ENCODE measurements at regions not wholly inside any gene's neighbourhood (a gene's known extent, or its start where the extent isn't known, plus 50 kb on each side); places are given as distances from the start of the nearest gene placed in this dataset.
"Not testable (repeated sequence)": the region's sequence is repeated elsewhere in the genome, so short reads cannot be mapped to it uniquely, and the experiment has no call there.

DNA sequence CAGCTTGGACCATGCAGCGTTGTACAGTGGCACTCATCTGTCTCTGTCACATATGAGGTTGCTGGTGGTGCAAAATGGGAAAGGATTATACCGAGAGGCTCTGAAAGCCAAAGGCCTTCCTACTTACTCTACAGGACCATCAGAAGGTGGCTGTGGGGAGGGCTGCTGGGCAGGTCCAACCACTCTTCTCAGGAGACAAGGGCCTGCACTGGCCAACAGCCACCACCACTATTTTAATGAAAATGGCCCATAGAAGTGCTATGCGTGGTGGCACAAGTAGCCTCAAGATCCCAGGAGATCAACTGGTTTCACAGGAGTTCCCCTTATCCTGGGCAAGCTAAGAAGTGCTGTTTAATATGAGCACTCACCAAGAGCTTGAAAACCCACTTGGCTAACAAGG is 52.3 kb downstream of the MRPL57 start:
- no peak for DNase-seq

DNA sequence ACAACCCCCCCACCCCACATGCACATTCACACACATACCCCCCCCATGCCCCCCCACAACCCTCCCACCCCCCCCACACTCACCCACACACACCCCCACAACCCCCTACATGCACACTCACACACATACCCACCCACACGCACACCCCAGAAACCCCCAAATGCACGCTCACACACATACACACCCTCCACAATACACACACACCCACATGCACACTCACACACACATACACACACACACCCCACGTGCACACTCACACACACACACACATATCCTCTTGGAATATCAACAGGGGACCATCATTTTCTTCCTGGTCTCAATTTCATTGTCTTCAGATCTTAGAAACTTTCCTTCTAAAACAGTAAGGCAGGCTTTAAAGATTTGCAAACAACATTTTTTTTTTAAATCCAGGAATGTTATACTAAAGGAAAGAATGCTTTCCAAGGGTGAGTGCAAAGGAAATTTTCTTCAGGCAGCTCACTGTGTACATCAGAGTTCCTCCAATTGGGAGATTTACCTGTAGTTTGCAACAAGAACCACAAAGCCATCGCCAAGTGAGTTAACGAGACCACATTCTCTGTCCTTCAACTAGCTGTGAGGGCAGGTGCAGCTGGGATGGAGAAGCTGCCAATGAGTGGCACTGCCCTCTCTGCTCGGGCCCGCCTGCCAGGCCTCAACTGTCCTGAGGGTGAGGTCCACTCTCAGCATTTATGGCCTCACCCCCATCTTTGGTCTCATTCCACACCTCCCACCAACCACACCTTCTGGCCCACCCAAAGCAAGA is 53.0 kb downstream of the MRPL57 start:
- DNase-seq: no peak

DNA sequence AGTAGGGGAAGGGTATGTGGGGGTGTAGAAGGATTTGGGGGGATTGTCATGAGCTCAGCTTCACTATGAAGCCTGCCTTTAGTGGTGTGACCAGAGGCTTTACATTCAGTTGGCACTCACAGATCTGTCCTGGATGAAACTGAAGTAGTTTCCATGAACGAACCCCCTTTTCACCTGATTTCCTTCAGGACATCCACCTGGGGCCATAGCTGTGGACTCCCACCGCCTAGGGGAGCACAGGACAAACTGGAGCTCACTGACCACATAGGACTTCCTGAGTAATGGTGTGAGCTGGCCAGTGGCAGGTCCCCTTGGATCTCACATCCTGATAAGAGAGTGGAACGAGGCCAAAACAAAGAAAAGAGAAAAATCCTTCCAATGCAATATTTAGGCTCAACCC is 54.1 kb downstream of the MRPL57 start:
- no peak for DNase-seq

DNA sequence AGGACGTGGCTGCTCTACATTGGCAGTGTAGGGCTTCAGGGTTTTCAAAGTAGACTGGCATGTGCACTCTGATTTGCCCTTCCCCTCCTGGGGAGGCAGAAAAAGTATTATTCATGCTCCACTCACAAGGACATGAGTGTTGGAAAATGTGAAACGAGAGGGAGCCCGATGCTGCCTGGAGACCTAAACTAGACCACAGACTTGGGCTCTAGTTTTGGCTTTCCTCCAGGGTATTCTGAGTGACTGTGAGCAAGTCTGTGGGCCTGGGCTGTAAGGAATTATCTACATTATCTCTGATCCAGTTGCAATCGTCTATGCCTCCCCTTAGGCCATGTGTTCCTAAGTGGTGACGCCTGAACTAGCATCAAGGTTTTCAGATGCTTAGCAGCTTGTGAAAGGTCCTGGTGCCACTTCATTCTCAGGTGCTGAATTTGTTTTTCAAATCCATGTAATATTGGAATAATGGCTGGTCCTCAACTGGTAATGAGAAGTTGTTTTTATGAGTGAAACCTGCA is 55.0 kb downstream of the MRPL57 start:
- no peak for DNase-seq

DNA sequence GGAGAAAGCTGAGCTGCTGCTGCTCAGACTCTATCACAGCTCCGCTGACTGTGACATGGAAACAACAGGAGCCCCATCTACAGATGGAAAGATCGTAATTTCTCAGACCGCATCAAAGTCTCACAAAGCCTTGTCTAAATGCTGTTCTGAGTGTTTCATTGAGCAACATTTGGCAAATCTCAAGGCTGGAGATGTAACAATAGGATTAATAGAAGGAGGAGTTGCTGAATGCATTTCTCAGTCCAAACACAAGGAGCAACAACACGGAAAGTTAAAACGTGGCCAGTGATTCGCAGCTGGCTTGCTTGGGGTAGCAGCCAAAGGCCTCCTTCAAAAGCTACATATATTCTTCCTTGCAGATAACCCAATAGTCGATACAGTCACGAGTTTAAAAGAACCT is 55.7 kb downstream of the MRPL57 start:
- DNase-seq: no peak

DNA sequence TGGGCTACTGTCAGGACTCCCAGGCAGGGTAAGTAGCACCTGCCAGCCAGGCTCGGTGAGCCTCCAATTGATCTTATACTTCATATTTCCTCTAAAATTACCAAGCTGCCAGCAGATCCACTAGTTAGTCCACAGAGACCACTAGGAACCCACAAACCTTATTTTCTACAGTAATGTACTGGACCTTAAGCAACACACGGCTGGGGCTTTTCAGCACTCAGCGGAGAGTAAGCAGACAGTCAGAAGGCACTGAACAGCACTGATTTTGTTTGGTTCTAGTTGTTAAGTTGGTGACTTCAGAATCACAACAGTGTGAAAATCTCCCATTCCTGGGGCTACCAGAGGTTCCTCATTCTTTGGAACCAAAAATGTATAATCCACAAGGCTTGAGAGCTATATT is 56.1 kb downstream of the MRPL57 start:
- no peak for DNase-seq

DNA sequence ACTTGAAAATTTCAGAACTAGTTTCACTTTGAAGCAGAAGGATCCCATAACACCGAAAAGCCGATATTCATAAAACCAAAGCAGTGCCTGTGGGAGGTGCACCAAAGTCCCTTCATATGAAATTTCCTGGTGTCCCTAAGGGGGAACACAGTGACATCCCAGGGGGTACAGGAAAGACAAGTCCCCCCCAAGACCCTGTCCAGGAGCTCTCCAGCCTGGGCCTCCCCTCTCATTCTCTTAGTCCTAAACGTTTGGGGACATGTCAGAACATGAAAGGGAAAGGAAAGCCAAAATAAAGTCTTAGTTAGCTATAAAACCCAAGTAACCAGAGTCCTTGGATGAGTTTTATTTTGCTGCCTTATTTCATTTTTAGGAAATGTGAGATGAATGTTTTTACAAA is 56.6 kb downstream of the MRPL57 start:
- no peak for DNase-seq

DNA sequence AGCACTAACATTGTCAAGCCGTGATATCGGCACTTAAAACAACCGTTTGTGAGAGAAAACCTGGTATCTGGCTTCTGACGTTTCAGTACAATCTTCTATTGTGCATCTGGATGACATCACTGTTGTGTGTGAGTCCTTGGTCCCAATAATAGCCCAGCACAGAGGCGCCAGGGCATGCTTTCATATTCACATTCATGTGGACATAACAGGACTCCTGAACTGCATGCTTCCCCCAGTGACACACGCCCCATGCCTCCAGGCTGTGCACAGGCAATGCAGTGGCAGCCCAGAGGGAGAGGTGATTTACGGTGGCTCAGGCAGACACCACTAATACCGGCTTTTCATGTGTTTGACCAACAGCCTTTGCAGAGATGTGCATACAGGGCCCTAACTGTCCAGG is 58.1 kb downstream of the MRPL57 start:
- no peak for DNase-seq

DNA sequence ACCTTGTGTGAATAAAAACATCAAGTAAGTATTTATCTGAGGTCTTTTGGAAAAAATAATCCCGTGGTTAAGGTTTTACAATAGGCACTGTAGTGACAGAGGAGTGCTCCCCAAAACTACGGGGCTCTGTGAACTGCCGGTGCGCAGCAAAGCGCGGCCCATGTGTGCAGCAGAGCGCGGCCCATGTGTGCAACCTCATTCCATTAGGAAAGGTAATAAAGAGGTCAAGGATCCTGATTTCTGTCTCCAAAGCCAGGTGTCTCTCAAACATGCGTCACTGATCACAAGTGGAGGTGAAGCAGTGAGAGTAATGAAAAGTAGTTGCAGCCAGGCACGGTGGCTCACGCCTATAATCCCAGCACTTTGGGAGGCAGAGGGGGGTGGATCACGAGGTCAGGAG is 58.7 kb downstream of the MRPL57 start:
- DNase-seq: no peak

DNA sequence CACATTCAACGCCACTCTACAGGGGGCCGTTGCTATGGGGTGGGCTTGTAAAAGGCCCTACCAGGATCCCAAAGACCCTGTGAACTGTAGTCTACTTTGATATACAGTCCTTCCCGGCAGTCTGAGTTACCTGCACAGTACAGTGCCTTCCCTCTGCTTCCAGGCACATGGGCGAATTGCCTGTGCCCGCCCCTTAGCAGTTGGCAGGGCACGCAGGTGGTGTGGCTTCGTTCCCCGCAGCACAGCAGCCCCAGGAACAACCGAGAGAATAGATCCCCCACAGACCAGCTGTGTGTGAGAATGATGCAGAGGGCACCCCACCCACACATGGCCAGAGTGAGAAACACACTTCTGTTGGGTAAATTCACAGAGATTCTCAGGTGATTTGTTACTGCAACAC is 60.6 kb downstream of the MRPL57 start:
- DNase-seq: no peak

DNA sequence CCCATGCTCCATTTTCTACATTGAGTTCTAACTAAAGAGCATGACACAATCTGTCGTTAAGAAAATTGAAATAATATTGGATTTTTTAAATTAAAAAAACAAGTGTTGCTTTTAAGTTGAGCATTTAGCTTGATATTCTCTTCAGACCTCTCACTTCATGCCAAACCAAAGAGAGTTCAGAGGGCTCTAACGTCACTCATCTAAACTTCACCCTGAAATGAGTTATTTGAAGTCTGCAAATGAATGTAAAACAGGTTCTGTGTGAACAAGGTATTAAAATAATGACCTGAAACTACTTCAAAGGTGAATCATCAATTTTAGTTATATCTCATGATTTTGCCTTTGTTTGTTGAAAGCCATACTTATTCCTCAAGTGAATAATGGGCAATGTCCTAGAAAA is 61.8 kb downstream of the MRPL57 start:
- no peak for DNase-seq

DNA sequence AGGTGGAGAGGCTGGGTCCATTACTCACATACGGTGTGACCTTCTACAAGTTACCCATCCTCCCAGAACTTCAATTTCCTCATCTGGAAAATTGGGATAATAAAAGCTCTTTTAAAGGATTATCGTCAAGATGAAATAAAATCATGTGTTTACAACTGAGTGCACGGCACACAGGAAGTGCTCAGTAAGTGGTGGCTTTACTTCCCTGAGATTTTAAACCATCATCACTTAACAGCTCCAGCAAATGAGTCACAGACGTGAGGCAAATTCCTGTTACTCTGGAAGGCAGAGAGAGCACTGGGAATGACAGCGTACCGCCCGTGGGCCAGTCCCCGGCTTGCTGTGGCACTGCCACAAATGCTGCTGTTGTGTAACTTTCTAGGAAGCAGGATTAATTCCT is 64.1 kb downstream of the MRPL57 start:
- DNase-seq: no peak

DNA sequence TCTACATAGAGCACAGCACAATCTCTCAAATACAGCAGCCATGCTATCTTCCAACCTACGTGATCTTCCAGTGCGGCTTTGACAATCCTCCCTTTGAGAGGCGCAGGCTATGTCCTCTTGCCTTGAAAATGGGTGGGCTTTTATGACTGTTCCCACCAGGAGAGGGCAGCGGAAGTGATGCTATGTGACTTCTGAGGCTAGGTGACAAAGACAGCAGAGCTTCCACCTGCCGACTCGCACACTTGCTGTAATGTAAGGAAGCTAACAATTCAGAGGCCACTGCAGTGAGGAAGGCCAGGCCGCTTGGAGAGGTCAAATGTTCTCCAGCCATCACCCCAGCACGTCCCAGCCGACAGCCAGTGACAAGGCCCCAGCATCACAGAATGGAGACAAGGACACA is 65.8 kb downstream of the MRPL57 start:
- no peak for DNase-seq

DNA sequence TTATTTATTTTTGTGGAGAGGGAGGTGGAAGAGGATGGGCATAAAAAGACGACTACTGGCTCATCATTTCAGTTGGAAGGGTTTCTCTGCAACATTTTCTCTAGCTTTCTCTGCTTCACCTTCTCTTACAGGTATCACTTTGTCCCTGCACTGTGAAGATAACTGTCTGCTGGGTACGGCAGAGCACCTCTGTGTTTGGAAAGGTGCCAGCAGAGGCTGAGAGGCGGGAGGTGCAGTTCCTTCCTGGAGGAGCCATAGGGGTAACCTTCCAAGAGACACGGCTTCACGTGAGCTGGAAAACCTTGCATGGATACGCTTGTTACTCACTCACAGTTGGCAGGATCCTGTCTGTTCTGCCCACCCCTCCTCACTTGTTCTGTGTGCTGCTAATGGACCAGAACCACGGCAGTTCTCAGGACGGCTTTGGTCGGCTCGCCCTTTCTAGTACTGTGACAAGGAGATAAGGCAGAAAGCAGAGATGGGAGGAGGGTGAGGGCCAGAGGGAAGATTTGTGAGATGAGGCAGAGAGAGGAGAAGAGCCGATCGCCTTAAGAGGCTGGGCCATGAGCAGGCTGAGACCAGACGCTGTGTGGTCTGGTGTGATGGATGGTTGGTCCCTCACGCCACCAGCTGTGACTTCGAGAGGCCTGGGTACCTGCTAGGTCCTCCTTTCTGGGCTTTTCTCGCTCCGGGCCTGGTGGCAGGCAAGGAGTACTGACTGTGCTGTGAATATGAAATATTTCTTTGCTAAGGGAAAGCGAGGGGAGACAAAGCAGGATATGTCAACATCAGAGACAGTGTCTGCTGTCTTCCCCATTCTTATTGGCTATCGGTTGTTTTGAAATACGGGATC is 66.8 kb downstream of the MRPL57 start:
- no peak for DNase-seq

DNA sequence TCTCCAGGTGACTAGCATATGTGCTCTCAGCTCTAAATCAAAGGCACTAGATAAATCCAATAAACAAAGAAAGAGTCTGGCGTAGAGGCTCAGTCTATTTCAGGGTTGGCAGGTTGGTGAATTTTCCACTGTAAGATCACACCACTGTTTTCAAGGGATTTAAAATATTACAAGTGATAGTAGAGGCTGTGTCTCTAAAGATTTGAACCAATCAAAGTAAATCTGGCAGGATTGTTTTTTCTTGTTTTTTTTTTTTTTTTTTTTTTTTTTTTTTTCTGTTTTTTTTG is 67.4 kb downstream of the MRPL57 start:
- DNase-seq: not testable (repeated sequence)

DNA sequence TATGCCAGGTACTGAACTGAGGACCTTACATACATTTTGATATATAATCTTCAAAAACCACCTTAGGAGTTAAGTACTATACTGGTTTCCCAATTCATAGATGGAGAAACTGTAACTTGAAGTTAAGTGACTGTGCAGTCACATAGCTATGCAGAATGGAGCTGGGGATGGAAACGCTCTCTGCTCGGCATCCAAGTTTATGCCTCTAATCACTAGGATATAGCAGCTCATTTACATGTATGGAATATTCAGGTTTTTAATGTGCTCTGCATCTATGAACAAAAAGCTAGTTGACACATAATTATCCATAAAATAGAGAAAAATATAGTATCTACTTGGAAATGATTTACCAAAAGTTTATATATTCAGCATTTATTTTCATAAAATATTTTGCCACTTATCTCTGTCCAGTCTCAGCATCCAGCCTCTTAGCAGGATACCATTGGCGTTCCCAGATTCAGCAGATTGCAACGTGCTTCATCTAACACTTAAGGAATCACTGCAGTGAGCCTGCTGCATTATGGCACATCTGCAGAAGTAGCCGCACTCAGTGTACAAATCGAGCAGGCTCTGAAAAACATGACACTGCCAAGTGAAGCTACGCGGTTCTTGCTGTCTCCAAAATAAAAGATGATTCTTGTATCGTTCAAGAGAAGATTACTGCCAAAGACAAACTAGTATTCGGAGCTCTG is 70.4 kb downstream of the MRPL57 start:
- no peak for DNase-seq

DNA sequence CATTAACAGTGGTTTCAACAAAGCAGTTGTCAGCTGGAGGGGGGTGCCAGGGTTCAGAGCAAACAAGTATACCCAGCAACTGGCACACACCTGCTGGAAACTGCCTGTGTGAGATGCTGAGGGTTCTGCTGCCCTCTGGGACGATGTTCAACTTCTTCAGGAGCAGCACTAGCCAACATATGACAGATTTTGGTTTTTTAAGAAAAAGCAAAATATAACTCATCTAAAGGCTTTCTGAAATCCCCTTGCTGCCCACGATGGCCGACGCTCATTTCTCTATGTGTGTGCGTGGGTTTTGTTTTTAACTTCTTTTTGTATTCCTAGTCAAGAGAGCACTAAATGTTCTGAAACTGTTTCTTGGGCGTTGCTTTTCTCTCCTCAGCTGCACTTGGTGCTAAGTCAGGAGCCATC is 79.9 kb downstream of the MRPL57 start:
- DNase-seq: no peak

DNA sequence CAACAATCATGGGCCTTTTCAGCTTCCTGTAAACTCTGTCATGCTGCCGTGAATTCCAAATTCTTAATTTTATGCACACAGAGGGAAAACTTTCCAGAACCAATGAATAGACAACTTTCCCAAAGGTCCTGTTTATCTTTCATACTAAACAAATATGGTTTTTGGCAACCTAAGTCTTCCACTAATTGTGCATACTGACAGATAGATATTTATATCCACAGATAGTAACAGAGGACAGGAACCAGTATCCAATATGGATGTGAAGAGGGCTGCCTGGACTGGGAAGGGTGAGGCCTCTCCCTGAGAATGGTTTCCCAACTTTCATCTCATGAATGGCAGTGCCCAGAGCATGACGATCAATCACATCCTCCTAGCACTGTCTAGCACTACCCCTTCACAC is 80.4 kb downstream of the MRPL57 start:
- no peak for DNase-seq

DNA sequence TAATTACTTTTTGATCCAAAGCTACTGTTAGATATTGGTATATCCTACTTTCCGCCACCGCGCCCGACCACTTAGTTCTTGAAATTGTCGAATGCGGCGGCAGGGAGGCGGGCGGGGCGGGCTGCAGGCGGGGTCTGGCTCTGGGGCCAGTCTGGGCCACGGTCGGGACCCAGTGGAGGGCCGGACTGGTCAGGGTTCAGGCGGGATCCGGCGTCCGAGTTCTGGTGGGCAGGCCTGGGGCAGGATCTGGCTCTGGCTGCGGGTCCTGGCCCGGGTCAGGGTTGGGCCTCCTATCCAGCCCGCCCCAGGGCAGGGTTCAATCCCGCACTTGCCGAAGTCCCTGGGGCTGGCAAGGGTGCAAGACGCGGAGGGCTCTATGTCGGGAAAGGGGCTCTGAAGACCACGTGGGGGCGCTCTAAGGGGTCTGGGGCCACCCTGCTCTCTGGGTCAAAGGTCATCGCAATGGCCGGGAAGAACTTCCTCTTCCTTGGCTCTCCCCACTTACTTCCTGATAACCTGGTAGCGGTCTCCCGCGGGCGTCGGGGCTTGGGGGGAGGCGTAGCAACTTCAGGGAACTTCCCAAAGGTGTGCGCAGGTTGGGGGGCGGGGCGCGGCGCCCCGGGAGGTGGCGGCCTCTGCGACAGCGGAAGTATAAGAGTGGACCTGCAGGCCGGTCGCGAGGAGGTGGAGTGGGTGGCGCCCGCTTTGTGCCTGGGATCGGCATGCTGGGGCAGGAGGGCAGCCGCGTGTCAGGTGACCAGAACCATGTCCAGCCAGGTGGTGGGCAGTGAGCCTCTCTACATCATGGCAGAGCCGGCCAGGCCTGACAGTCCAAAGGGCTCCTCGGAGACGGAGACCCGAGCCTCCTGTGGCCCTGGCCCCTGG is 83.4 kb downstream of the MRPL57 start:
- DNase-seq: no peak

DNA sequence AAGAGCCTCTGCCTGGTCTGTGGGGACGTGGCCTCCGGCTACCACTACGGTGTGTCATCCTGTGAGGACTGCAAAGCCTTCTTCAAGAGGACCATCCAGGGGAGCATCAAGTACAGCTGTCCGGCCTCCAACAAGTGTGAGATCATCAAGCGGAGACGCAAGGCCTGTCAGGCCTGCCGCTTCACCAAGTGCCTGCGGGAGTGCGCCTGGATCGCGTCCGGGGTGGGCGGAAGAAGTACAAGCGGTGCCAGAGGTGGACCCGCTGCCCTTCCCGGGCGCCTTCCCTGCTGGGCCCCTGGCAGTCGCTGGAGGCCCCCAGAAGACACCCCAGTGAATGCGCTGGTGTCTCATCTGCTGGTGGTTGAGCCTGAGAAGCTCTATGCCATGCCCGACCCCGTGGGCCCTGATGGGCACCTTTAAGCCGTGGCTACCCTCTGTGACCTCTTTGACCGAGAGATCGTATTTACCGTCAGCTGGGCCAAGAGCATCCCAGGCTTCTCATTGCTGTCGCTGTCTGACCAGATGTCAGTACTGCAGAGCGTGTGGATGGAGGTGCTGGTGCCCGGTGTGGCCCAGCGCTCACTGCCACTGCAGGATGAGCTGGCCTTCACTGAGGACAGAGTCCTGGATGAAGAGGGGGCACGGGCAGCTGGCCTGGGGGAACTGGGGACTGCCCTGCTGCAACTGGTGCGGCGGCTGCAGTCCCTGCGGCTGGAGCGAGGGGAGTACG is 84.3 kb downstream of the MRPL57 start:
- not testable (repeated sequence) for DNase-seq

DNA sequence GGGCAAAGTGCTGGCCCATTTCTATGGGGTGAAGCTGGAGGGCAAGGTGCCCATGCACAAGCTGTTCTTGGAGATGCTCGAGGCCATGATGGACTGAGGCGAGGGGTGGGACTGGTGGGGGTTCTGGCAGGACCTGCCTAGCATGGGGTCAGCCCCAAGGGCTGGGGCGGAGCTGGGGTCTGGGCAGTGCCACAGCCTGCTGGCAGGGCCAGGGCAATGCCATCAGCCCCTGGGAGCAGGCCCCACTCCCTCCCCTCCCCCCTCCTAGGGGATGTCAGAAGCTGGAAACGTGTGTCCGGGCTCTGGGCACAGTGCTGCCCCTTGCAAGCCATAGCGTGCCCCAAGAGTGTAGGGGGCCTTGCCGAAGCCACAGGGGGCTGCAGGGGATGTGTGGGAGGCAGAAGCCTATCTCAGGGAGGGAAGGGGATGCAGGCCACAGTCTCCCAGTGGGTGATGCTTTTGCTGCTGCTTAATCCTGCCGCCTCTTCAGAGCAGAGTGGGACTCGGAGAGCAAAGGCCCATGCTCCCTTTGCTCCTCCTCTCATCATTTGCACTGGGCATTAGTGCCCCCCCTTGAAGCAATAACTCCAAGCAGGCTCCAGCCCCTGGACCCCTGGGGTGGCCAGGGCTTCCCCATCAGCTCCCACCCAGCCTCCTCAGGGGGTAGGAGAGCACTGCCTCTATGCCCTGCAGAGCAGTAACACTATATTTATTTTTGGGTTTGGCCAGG is 85.2 kb downstream of the MRPL57 start:
- DNase-seq: not testable (repeated sequence)
